ENCODE measurements at regions not wholly inside any gene's neighbourhood (a gene's known extent, or its start where the extent isn't known, plus 50 kb on each side); places are given as distances from the start of the nearest gene placed in this dataset.

GRCh38 chr5:158534203-158534602 is 565.5 kb downstream of the EBF1 start:
- ChIA-PET POLR2A (no interaction called here), SMC1A (ENCODE audit: uncharacterized antibody, unreplicated experiment) (interaction anchor here (1.0 kb wide), 1 partner anchor 123 kb away, joined by 3 read pairs; no protein-coding TSS in a partner anchor), CTCF (no interaction called here), RAD21 (ENCODE audit: unreplicated experiment) (no interaction called here)
- FAIRE-seq (no peak), ATAC-seq (no peak), DNase-seq (ENCODE audit: low read depth, low spot score) (no peak)
- Histone ChIP-seq H3K79me2 (ENCODE audit: control insufficient read depth, insufficient read depth, low read length) (no peaks in the 10 kb centered on the region), H2AFZ (ENCODE audit: control insufficient read depth, low read depth, low read length) (no peak overlapping the region), H3K9me3 (replicated peaks; ENCODE audit: control insufficient read depth, insufficient read depth, low read length) (no peaks in the 10 kb centered on the region), H3K27me3 (replicated peaks in 1 of 2; ENCODE audit: control insufficient read depth in 2 of 2, insufficient read depth in 2 of 2, low read length in 1 of 2) (no peaks in the 10 kb centered on the region), H3K27ac (ENCODE audit: control insufficient read depth, insufficient read depth) (no peak overlapping the region), H3K36me3 (ENCODE audit: control insufficient read depth in 2 of 2, insufficient read depth in 2 of 2, low read length in 1 of 2) (no peaks in the 10 kb centered on the region), H3K4me3 (no peak overlapping the region), H3K9ac (ENCODE audit: control insufficient read depth, insufficient read depth, low read length) (no peak overlapping the region), H3K4me1 (ENCODE audit: control insufficient read depth, insufficient read depth, low read length) (peaks cover 14% of the 10 kb centered on the region), H3K4me2 (ENCODE audit: control insufficient read depth, insufficient read depth) (no peak overlapping the region), H4K20me1 (ENCODE audit: control insufficient read depth, insufficient read depth) (no peaks in the 10 kb centered on the region)
- TF ChIP-seq YBX1 (IDR thresholded peaks at IDR 0.05) (no peak), MLLT1 (IDR thresholded peaks at IDR 0.05) (no peak), SIX5 (IDR thresholded peaks at IDR 0.05; ENCODE audit: low read depth, low read length, severe bottlenecking) (no peak), E2F4 (IDR thresholded peaks at IDR 0.05; ENCODE audit: low read depth, low read length) (no peak), ASH2L (IDR thresholded peaks at IDR 0.05; ENCODE audit: borderline replicate concordance, low read depth) (no peak), SPI1 (IDR thresholded peaks at IDR 0.05; ENCODE audit: borderline replicate concordance, insufficient read depth, low read depth, low read length) (no peak), TBL1XR1 (IDR thresholded peaks at IDR 0.05; ENCODE audit: low read depth, low read length) (no peak), IKZF2 (IDR thresholded peaks at IDR 0.05) (no peak), CHD1 (IDR thresholded peaks at IDR 0.05; ENCODE audit: low read depth, low read length) (no peak), BCL3 (IDR thresholded peaks at IDR 0.05; ENCODE audit: borderline replicate concordance, insufficient read depth, low read depth, low read length, poor library complexity, severe bottlenecking) (no peak), MEF2A (IDR thresholded peaks at IDR 0.05; ENCODE audit: insufficient read depth, low read depth, low read length) (no peak), HDGF (IDR thresholded peaks at IDR 0.05) (no peak), TCF7 (IDR thresholded peaks at IDR 0.05; ENCODE audit: borderline replicate concordance) (no peak)
- intact Hi-C loops (cut with micrococcal nuclease; ENCODE audit: unreplicated experiment) (no loop called here), in situ Hi-C loops (cut with MboI) (no loop called here)
- WGBS (ENCODE audit: insufficient coverage, insufficient replicate concordance, low lambda C conversion rate, missing lambda C conversion rate) = 72% methylated on average over 10 of the region's 10 CpGs
- no TSS peak for BruUV-seq (replicated peaks)
